ENCODE measurements at regions not wholly inside any gene's neighbourhood (a gene's known extent, or its start where the extent isn't known, plus 50 kb on each side); places are given as distances from the start of the nearest gene placed in this dataset.

- no peak for TF ChIP-seq TAF1 (IDR thresholded peaks at IDR 0.05; ENCODE audit: low read depth, low read length)
- no peak for TF ChIP-seq POLR2A (IDR thresholded peaks at IDR 0.05; ENCODE audit: low read depth, low read length)
Measured at GRCh38 chr9:69963803-69964202, 79.8 kb upstream of the MAMDC2 start.
